SK-N-SH (cell line): ENCODE measurements at regions not wholly inside any gene's neighbourhood (a gene's known extent, or its start where the extent isn't known, plus 50 kb on each side); places are given as distances from the start of the nearest gene placed in this dataset.

ENCODE experiments used
- CTCF ChIA-PET: fragments of 300-600, 350-600 bp; formaldehyde crosslinking; extraction: SDS; loops from one replicate; lab custom pipeline; 2021; lab: Yijun Ruan, JAX
- POLR2A ChIA-PET: fragments of 350-600 bp; sonication (Branson Sonifier 250); formaldehyde crosslinking; extraction: SDS; loops from one replicate; lab custom pipeline; 2020; ENCODE audit warnings: antibody characterized with exemption, inconsistent platforms; lab: Yijun Ruan, JAX
- DNase-seq: peaks from one replicate; pipeline ENCODE4 v3.0.0; 2012
- H2AFZ ChIP-seq: fragments of 200-600 bp; sonication (generic); 2 replicates; pipeline ENCODE4 v1.8.1; 2016; ENCODE audit warnings: antibody characterized with exemption, mild to moderate bottlenecking, low read depth
- H3F3A ChIP-seq: fragments of 200-600 bp; sonication (generic); replicated peaks from 2 replicates; pipeline ENCODE3; 2016; ENCODE audit warnings: antibody characterized with exemption, mild to moderate bottlenecking; ENCODE audit not compliant: insufficient read depth
- H3K27ac ChIP-seq, 2 experiments: fragments of 200-500 bp in 1 of 2; fragments of 200-600 bp in 1 of 2; sonication (Bioruptor generic) in 1 of 2; sonication (generic), shearing (Covaris generic) in 1 of 2; 2 replicates each; pipeline versions ENCODE4 v1.5.1 to v1.6.1; 2014 to 2016; ENCODE audit warnings: low read depth in 2 of 2, inconsistent platforms in 1 of 2, low read length in 1 of 2, mild to moderate bottlenecking in 1 of 2, mixed read lengths in 1 of 2
- H3K27me3 ChIP-seq: fragments of 200-600 bp; sonication (generic), shearing (Covaris generic); 2 replicates; pipeline ENCODE4 v1.6.1; 2016; ENCODE audit warnings: mixed run types; ENCODE audit not compliant: insufficient read depth
- H3K36me3 ChIP-seq, 2 experiments: fragments of 200-500 bp in 1 of 2; fragments of 200-600 bp in 1 of 2; sonication (Bioruptor generic) in 1 of 2; sonication (generic) in 1 of 2; replicated peaks in 1 of 2; 2 replicates each; pipeline versions ENCODE3 to v1.5.1; 2014 to 2016; ENCODE audit warnings: low read length in 1 of 2, mild to moderate bottlenecking in 1 of 2; ENCODE audit not compliant: insufficient read depth in 2 of 2, control insufficient read depth in 1 of 2
- H3K4me1 ChIP-seq, 2 experiments: fragments of 200-500 bp in 1 of 2; fragments of 200-600 bp in 1 of 2; sonication (Bioruptor generic) in 1 of 2; sonication (generic), shearing (Covaris generic) in 1 of 2; 2 replicates each; pipeline versions ENCODE4 v1.5.1 to v1.6.1; 2014 to 2016; ENCODE audit warnings: low read depth in 1 of 2, low read length in 1 of 2, mixed run types in 1 of 2; ENCODE audit not compliant: insufficient read depth in 2 of 2, control insufficient read depth in 1 of 2
- H3K4me2 ChIP-seq: fragments of 200-600 bp; sonication (generic), shearing (Covaris generic); 2 replicates; pipeline ENCODE4 v1.6.1; 2017; ENCODE audit warnings: mixed run types
- H3K4me3 ChIP-seq, 2 experiments: fragments of 200-500 bp in 1 of 2; fragments of 200-600 bp in 1 of 2; sonication (Bioruptor generic) in 1 of 2; sonication (generic), shearing (Covaris generic) in 1 of 2; 2 replicates each; pipeline versions ENCODE4 v1.5.1 to v1.8.1; 2014 to 2016; ENCODE audit warnings: low read depth in 2 of 2, inconsistent platforms in 1 of 2, low read length in 1 of 2, mild to moderate bottlenecking in 1 of 2, mixed read lengths in 1 of 2, moderate library complexity in 1 of 2
- H3K79me2 ChIP-seq: fragments of 200-600 bp; sonication (generic); 2 replicates; pipeline ENCODE4 v1.8.1; 2017; ENCODE audit warnings: mild to moderate bottlenecking; ENCODE audit not compliant: insufficient read depth
- H3K9ac ChIP-seq: fragments of 200-600 bp; sonication (generic); 2 replicates; pipeline ENCODE4 v1.6.1; 2017; ENCODE audit warnings: mixed run types
- H3K9me2 ChIP-seq: fragments of 200-600 bp; sonication (generic); 2 replicates; pipeline ENCODE4 v1.6.1; 2017; ENCODE audit warnings: mixed run types
- H3K9me3 ChIP-seq: fragments of 200-600 bp; sonication (generic); 2 replicates; pipeline ENCODE4 v1.6.1; 2017; ENCODE audit warnings: mixed run types, mild to moderate bottlenecking, moderate library complexity
- H4K20me1 ChIP-seq: fragments of 200-600 bp; sonication (generic); 2 replicates; pipeline ENCODE4 v1.6.1; 2017; ENCODE audit warnings: mild to moderate bottlenecking, mixed run types; ENCODE audit not compliant: insufficient read depth
- CHD2 ChIP-seq: fragments of 150-350 bp; IDR thresholded peaks from 2 replicates; pipeline ENCODE4 v1.6.1; 2018; ENCODE audit warnings: low read length; ENCODE audit not compliant: partially characterized antibody
- CTCF ChIP-seq: fragments of 200-600 bp; sonication (generic); IDR thresholded peaks from 2 replicates; pipeline ENCODE4 v1.6.1; 2017; ENCODE audit warnings: antibody characterized with exemption, mild to moderate bottlenecking, moderate library complexity
- EZH2phosphoT487 ChIP-seq: fragments of 200-600 bp; sonication (generic); IDR thresholded peaks from 2 replicates; pipeline ENCODE4 v1.6.1; 2017; ENCODE audit warnings: low read depth, mixed run types, mild to moderate bottlenecking, antibody characterized with exemption, moderate library complexity, borderline replicate concordance
- FOSL2 ChIP-seq: IDR thresholded peaks from 2 replicates; pipeline ENCODE4 v1.4.0; 2012; ENCODE audit warnings: low read depth, mild to moderate bottlenecking, moderate library complexity, borderline replicate concordance
- FOXM1 ChIP-seq: IDR thresholded peaks from 2 replicates; pipeline ENCODE4 v1.4.0; 2012; ENCODE audit warnings: low read depth, mild to moderate bottlenecking
- GABPA ChIP-seq: IDR thresholded peaks from 2 replicates; pipeline ENCODE4 v1.4.0; 2012; ENCODE audit warnings: low read depth, mild to moderate bottlenecking
- GATA2 ChIP-seq: sonication (generic); formaldehyde crosslinking; IDR thresholded peaks from 2 replicates; pipeline ENCODE4 v1.5.0; 2020; ENCODE audit warnings: mild to moderate bottlenecking, missing genetic modification reagents
- MXI1 ChIP-seq: IDR thresholded peaks from 2 replicates; pipeline ENCODE4 v1.6.1; 2012; ENCODE audit warnings: mild to moderate bottlenecking, low read depth, low read length, improper control_type of control experiment
- RAD21 ChIP-seq: IDR thresholded peaks from 2 replicates; pipeline ENCODE4 v1.6.1; 2012; ENCODE audit warnings: mild to moderate bottlenecking, low read length
- RCOR1 ChIP-seq: fragments of 150-350 bp; IDR thresholded peaks from 2 replicates; pipeline ENCODE4 v1.6.1; 2017; ENCODE audit warnings: antibody characterized with exemption, low read length
- REST ChIP-seq: IDR thresholded peaks from 2 replicates; pipeline ENCODE4 v1.6.1; 2012; ENCODE audit warnings: mild to moderate bottlenecking, low read depth, low read length, moderate library complexity
- RFX5 ChIP-seq: IDR thresholded peaks from 2 replicates; pipeline ENCODE4 v1.6.1; 2012; ENCODE audit warnings: mild to moderate bottlenecking, improper control_type of control experiment, low read length
- SMC3 ChIP-seq: IDR thresholded peaks from 2 replicates; pipeline ENCODE4 v1.6.1; 2012; ENCODE audit warnings: low read depth, low read length, improper control_type of control experiment
- WGBS: methylation state at CpG from one replicate; pipeline ENCODE4 v1.1.6; 2017; ENCODE audit warnings: low lambda C conversion rate; 5-methylcytosine and 5-hydroxymethylcytosine counted together

- Histone ChIP-seq H3F3A (no peaks in the 10 kb centered on the region), H3K36me3 (no peaks in the 10 kb centered on the region), H3K9me2 (no peaks in the 10 kb centered on the region), H3K27me3 (no peaks in the 10 kb centered on the region), H3K9me3 (0 out of 2 replicates have a peak, but pooled peaks cover 3% of the 10 kb centered on the region), H3K4me3 (no peak overlapping the region), H3K9ac (no peak overlapping the region), H3K4me2 (no peak overlapping the region), H2AFZ (no peak overlapping the region), H3K4me1 (no peaks in the 10 kb centered on the region; a peak in 1 of 4 replicates), H3K27ac (no peak overlapping the region), H4K20me1 (no peaks in the 10 kb centered on the region), H3K79me2 (no peaks in the 10 kb centered on the region)
- ChIA-PET CTCF (interaction anchor here (0.8 to 1.3 kb wide), 5 partner anchors 20 to 983 kb away, joined by 3 read pairs; partner anchors contain the start of gene SLITRK6), POLR2A (no interaction called here)
- DNase-seq: no peak
- WGBS: 32% methylated on average over 4 of the region's 4 CpGs
- TF ChIP-seq FOXM1 (no peak), MXI1 (no peak), RFX5 (no peak), EZH2phosphoT487 (no peak), RCOR1 (no peak), CHD2 (no peak), RAD21 (no peak)
Measured at GRCh38 chr13:84845907-84846619, 953.2 kb downstream of the SLITRK6 start.

- H2AFZ ChIP-seq: no peak overlapping the region
- ChIA-PET CTCF (interaction anchor here (0.7 to 2.3 kb wide), 32 partner anchors 9 to 1053 kb away, joined by 3 to 18 read pairs (median 4); partner anchors contain the start of gene SLITRK6), POLR2A (no interaction called here)
- no peaks in the 10 kb centered on the region for H3K9me2 ChIP-seq
- H3K4me3 ChIP-seq: no peak overlapping the region
- no peak overlapping the region for H3K4me2 ChIP-seq
- no peaks in the 10 kb centered on the region for H3F3A ChIP-seq
- no peak overlapping the region for H3K27ac ChIP-seq
- peak; percentile 32 for DNase-seq
- H4K20me1 ChIP-seq: no peaks in the 10 kb centered on the region
- H3K27me3 ChIP-seq: no peaks in the 10 kb centered on the region
- WGBS: 9% methylated on average over 1 of the region's 1 CpG
- H3K79me2 ChIP-seq: no peaks in the 10 kb centered on the region
- H3K4me1 ChIP-seq: no peaks in the 10 kb centered on the region; a peak in 1 of 4 replicates
- H3K36me3 ChIP-seq: no peaks in the 10 kb centered on the region
- 0 out of 2 replicates have a peak, but pooled peaks cover 3% of the 10 kb centered on the region for H3K9me3 ChIP-seq
- TF ChIP-seq GABPA (no peak), CTCF (peak; percentile 67), EZH2phosphoT487 (no peak), FOSL2 (no peak), GATA2 (CRISPR knock-in tag) (no peak), REST (no peak), RAD21 (peak; percentile 87), SMC3 (peak; percentile 47; the same call in 1 of the 2 replicates)
- no peak overlapping the region for H3K9ac ChIP-seq
Measured at GRCh38 chr13:84844473-84844872, 954.7 kb downstream of the SLITRK6 start.
